ENCODE measurements at regions not wholly inside any gene's neighbourhood (a gene's known extent, or its start where the extent isn't known, plus 50 kb on each side); places are given as distances from the start of the nearest gene placed in this dataset.

DNA sequence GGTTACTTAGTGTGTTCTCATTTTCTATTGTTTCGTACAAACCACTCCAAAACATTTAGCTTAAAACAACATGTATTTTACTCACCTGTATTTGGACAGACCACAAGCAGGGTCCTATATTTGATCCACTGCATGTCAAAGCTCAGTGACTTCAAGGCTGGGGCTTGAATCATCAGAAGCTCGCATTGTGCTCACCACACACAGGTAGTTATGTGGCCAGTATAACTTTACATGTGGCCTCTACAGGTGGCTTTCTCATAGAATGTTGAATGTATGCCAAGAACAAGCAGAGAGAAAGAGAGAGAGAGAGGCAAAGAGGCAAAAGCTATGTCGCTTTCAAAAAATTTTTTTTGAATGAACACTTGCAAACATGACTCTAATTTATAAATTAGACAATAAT, 107.6 kb downstream of the QRFPR start:
- TF ChIP-seq CHD1 (IDR thresholded peaks at IDR 0.05; ENCODE audit: low read depth, low read length) (no peak), EZH2 (IDR thresholded peaks at IDR 0.05; ENCODE audit: low read depth, low read length, severe bottlenecking) (no peak), RAD21 (IDR thresholded peaks at IDR 0.05 in 1 of 2, conservative IDR thresholded peaks at IDR 0.05 in 1 of 2; ENCODE audit: low read depth in 2 of 2, low read length in 2 of 2) (no peak), TEAD4 (IDR thresholded peaks at IDR 0.05; ENCODE audit: low read depth, low read length) (no peak), POLR2AphosphoS5 (IDR thresholded peaks at IDR 0.05; ENCODE audit: low read depth, low read length) (no peak), CEBPB (IDR thresholded peaks at IDR 0.05; ENCODE audit: low read depth, low read length) (no peak), HDAC2 (IDR thresholded peaks at IDR 0.05; ENCODE audit: borderline replicate concordance in 1 of 2, low read depth in 2 of 2, low read length in 2 of 2) (no peak), POLR2A (IDR thresholded peaks at IDR 0.05; ENCODE audit: control extremely low read depth in 1 of 2, low read depth in 2 of 2, low read length in 2 of 2) (no peak), SP1 (IDR thresholded peaks at IDR 0.05; ENCODE audit: low read depth, low read length) (no peak), JUND (IDR thresholded peaks at IDR 0.05; ENCODE audit: low read length) (no peak)
- TF ChIP-seq, protein P1, sequence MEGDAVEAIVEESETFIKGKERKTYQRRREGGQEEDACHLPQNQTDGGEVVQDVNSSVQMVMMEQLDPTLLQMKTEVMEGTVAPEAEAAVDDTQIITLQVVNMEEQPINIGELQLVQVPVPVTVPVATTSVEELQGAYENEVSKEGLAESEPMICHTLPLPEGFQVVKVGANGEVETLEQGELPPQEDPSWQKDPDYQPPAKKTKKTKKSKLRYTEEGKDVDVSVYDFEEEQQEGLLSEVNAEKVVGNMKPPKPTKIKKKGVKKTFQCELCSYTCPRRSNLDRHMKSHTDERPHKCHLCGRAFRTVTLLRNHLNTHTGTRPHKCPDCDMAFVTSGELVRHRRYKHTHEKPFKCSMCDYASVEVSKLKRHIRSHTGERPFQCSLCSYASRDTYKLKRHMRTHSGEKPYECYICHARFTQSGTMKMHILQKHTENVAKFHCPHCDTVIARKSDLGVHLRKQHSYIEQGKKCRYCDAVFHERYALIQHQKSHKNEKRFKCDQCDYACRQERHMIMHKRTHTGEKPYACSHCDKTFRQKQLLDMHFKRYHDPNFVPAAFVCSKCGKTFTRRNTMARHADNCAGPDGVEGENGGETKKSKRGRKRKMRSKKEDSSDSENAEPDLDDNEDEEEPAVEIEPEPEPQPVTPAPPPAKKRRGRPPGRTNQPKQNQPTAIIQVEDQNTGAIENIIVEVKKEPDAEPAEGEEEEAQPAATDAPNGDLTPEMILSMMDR (IDR thresholded peaks at IDR 0.05; ENCODE audit: control extremely low read depth in 1 of 3, insufficient read depth in 1 of 3, low read depth in 1 of 3, low read length in 3 of 3): no peak
- TF ChIP-seq, protein P2, sequence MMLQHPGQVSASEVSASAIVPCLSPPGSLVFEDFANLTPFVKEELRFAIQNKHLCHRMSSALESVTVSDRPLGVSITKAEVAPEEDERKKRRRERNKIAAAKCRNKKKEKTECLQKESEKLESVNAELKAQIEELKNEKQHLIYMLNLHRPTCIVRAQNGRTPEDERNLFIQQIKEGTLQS (IDR thresholded peaks at IDR 0.05; ENCODE audit: insufficient read depth, low read depth, low read length): no peak
- TF ChIP-seq, protein P3, sequence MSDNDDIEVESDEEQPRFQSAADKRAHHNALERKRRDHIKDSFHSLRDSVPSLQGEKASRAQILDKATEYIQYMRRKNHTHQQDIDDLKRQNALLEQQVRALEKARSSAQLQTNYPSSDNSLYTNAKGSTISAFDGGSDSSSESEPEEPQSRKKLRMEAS (IDR thresholded peaks at IDR 0.05): no peak
